ENCODE measurements at regions not wholly inside any gene's neighbourhood (a gene's known extent, or its start where the extent isn't known, plus 50 kb on each side); places are given as distances from the start of the nearest gene placed in this dataset.

DNA sequence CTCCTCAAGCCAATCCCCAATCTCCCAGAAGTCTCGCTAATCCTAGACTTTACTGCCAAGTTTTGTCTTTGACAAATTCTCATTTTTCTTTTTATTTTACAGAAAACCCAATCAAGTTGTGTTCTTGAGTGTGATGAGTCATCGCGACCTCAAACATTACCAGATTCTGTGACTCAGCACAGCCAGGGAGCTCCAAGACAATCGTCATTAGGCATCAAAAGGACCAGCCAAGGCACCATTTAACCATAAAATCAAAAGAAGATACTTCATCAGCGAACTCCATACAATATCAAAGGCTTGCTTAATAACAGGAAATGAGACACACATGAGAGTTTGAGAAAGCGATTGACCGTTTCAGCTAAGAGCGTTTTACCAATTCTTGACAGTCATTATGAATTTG lies 146.2 kb upstream of the AGAP1 start:
- ATAC-seq: no peak
- WGBS (ENCODE audit: insufficient coverage, low coverage, low lambda C conversion rate, missing lambda C conversion rate): 72% methylated on average over 8 of the region's 8 CpGs

DNA sequence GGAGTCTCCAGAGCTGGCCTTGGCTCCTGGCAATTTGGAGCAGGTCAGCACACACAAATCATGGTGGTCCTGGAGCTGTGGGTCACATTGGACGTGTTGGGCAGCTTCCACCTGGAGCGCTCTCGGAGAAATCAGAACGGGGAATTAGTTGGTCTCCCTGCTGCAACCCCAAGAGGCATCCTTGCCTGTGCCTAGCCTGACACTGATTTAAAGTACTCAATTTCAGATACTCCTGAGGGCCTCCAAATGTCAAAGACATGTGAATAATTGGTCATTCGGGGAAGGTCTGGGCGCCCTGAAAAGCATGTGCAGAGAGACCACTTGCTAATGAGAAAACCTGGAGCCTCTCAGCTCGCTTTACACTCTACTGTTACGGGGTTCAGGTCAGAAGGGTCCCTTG lies 145.5 kb upstream of the AGAP1 start:
- no peak for DNase-seq
- no peaks in the 10 kb centered on the region for H3K4me1 ChIP-seq
- no peaks in the 10 kb centered on the region for H3K36me3 ChIP-seq
- no peak overlapping the region for H3K27ac ChIP-seq
- no peaks in the 10 kb centered on the region for H3K27me3 ChIP-seq
- 100% methylated on average over 2 of the region's 8 CpGs for WGBS (ENCODE audit: insufficient coverage, low coverage, low lambda C conversion rate, missing lambda C conversion rate)
- TF ChIP-seq, protein P1, sequence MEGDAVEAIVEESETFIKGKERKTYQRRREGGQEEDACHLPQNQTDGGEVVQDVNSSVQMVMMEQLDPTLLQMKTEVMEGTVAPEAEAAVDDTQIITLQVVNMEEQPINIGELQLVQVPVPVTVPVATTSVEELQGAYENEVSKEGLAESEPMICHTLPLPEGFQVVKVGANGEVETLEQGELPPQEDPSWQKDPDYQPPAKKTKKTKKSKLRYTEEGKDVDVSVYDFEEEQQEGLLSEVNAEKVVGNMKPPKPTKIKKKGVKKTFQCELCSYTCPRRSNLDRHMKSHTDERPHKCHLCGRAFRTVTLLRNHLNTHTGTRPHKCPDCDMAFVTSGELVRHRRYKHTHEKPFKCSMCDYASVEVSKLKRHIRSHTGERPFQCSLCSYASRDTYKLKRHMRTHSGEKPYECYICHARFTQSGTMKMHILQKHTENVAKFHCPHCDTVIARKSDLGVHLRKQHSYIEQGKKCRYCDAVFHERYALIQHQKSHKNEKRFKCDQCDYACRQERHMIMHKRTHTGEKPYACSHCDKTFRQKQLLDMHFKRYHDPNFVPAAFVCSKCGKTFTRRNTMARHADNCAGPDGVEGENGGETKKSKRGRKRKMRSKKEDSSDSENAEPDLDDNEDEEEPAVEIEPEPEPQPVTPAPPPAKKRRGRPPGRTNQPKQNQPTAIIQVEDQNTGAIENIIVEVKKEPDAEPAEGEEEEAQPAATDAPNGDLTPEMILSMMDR (IDR thresholded peaks at IDR 0.05): no peak
- TF ChIP-seq POLR2A (IDR thresholded peaks at IDR 0.05): no peak
- no peak for ATAC-seq
- no peak overlapping the region for H3K4me3 ChIP-seq
- intact Hi-C loops (cut with DNase I): no loop called here
- no peaks in the 10 kb centered on the region for H3K9me3 ChIP-seq

More for the DNA sequence above, 146.2 kb upstream of the AGAP1 start:
- Histone ChIP-seq H3K4me3 (no peak overlapping the region), H3K27ac (no peak overlapping the region), H3K36me3 (no peaks in the 10 kb centered on the region), H3K27me3 (no peaks in the 10 kb centered on the region), H3K9me3 (no peaks in the 10 kb centered on the region), H3K4me1 (no peaks in the 10 kb centered on the region)
- TF ChIP-seq, protein P1 (IDR thresholded peaks at IDR 0.05): no peak
- TF ChIP-seq POLR2A (IDR thresholded peaks at IDR 0.05): no peak
- no peak for DNase-seq
- intact Hi-C loops (cut with DNase I): no loop called here

DNA sequence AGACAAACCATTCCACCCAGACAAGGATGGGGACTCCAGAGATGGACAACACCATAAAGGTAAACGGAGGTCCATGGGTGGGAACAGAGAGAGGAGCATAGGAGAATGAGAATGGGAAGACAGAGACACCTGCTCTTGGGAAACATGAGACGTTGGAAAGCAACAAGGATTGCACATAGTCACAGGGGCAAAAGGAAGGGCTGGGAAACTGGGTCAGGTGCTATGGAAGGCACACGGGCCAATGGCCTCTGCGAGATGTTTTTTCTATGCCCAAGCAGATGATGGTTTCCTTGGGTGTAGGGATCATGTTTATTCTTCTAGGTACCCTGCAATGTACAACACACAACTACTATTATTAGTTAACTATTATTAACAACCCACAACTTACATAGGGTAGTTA lies 143.6 kb upstream of the AGAP1 start:
- no peak for ATAC-seq
- Histone ChIP-seq H3K4me3 (no peak overlapping the region), H3K4me1 (no peaks in the 10 kb centered on the region), H3K36me3 (no peaks in the 10 kb centered on the region), H3K27ac (no peak overlapping the region), H3K27me3 (no peaks in the 10 kb centered on the region), H3K9me3 (no peaks in the 10 kb centered on the region)
- DNase-seq: no peak
- 64% methylated on average over 4 of the region's 4 CpGs for WGBS (ENCODE audit: insufficient coverage, low coverage, low lambda C conversion rate, missing lambda C conversion rate)
- no peak for TF ChIP-seq POLR2A (IDR thresholded peaks at IDR 0.05)
- TF ChIP-seq, protein P1 (IDR thresholded peaks at IDR 0.05): no peak
- intact Hi-C loops (cut with DNase I): no loop called here

DNA sequence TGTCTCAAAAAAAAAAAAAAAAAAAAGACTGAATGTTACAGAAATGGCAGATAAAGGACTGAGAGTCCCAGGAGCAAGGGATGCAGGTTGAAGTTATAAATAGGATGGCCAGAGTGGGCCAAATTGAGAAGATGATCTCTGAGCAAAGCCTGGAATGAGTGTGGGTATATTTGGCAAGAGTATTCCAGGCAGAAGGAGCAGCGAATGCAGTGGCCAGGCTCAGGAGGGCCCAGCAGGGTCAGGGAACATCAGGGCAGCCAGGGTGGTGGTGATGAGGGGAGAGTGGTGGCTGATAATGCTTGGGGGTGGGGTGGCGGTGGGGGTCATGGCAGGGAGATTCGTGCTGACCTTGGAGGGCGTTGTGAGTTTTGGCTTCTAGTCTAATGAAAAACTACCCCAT lies 141.3 kb upstream of the AGAP1 start:
- intact Hi-C loops (cut with DNase I): no loop called here
- 58% methylated on average over 3 of the region's 4 CpGs for WGBS (ENCODE audit: insufficient coverage, low coverage, low lambda C conversion rate, missing lambda C conversion rate)
- Histone ChIP-seq H3K27me3 (no peaks in the 10 kb centered on the region), H3K9me3 (no peaks in the 10 kb centered on the region), H3K36me3 (no peaks in the 10 kb centered on the region), H3K4me3 (no peak overlapping the region), H3K27ac (no peak overlapping the region), H3K4me1 (no peaks in the 10 kb centered on the region)
- DNase-seq: no peak
- TF ChIP-seq POLR2A (IDR thresholded peaks at IDR 0.05): no peak
- TF ChIP-seq, protein P1 (IDR thresholded peaks at IDR 0.05): no peak
- peak in 1 of 4 donors; percentile 10 for ATAC-seq

DNA sequence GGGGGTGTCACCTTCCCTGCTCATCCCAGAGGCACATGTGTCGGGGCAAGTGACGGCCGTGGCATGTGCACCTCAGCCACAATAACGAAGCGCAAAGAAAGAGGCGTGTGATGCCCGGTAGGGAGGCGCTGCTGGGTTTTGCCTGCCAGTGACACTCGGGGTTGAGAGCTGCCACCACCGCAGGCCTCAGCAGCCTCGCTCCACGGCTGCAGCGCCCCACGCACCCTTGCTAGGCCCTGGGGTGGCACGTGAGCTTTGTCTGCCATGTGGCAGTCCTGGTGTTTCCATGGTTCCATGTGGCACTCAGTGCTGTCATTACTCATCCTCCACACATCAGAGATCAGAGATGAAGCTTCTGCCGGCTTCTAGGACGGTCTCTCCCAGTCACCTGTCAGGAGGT lies 136.0 kb upstream of the AGAP1 start:
- Histone ChIP-seq H3K9me3 (no peaks in the 10 kb centered on the region), H3K27ac (no peak overlapping the region), H3K27me3 (no peaks in the 10 kb centered on the region), H3K36me3 (no peaks in the 10 kb centered on the region), H3K4me3 (no peak overlapping the region), H3K4me1 (no peaks in the 10 kb centered on the region)
- no peak for TF ChIP-seq POLR2A (IDR thresholded peaks at IDR 0.05)
- TF ChIP-seq, protein P1 (IDR thresholded peaks at IDR 0.05): no peak
- ATAC-seq (no peak), DNase-seq (no peak)
- WGBS (ENCODE audit: insufficient coverage, low coverage, low lambda C conversion rate, missing lambda C conversion rate): 90% methylated on average over 2 of the region's 17 CpGs
- intact Hi-C loops (cut with DNase I): no loop called here
